22Rv1 (cell line): ENCODE measurements at regions not wholly inside any gene's neighbourhood (a gene's known extent, or its start where the extent isn't known, plus 50 kb on each side); places are given as distances from the start of the nearest gene placed in this dataset.

Source experiments
- ZFX ChIP-seq: fragments of 450-650 bp; IDR thresholded peaks from 2 replicates; pipeline ENCODE4 v1.6.1; 2017; ENCODE audit warnings: antibody characterized with exemption, borderline replicate concordance
- TF ChIP-seq, protein P1 (sequence below): fragments of 450-650 bp; IDR thresholded peaks from 2 replicates; pipeline ENCODE4 v1.5.1; 2017; ENCODE audit warnings: mild to moderate bottlenecking

GRCh38 chr10:128885573-128886555, 581.2 kb upstream of the MGMT start:
- TF ChIP-seq, protein P1, sequence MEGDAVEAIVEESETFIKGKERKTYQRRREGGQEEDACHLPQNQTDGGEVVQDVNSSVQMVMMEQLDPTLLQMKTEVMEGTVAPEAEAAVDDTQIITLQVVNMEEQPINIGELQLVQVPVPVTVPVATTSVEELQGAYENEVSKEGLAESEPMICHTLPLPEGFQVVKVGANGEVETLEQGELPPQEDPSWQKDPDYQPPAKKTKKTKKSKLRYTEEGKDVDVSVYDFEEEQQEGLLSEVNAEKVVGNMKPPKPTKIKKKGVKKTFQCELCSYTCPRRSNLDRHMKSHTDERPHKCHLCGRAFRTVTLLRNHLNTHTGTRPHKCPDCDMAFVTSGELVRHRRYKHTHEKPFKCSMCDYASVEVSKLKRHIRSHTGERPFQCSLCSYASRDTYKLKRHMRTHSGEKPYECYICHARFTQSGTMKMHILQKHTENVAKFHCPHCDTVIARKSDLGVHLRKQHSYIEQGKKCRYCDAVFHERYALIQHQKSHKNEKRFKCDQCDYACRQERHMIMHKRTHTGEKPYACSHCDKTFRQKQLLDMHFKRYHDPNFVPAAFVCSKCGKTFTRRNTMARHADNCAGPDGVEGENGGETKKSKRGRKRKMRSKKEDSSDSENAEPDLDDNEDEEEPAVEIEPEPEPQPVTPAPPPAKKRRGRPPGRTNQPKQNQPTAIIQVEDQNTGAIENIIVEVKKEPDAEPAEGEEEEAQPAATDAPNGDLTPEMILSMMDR, result no peak
- TF ChIP-seq ZFX, result no peak
